ENCODE measurements at regions not wholly inside any gene's neighbourhood (a gene's known extent, or its start where the extent isn't known, plus 50 kb on each side); places are given as distances from the start of the nearest gene placed in this dataset.
A peak's percentile ranks its signal among the peaks of the same experiment; 100 is the strongest.
"Not testable (repeated sequence)": the region's sequence is repeated elsewhere in the genome, so short reads cannot be mapped to it uniquely, and the experiment has no call there.

- ATAC-seq (ENCODE audit: low read depth) (no peak), DNase-seq (ENCODE audit: low spot score in 2 of 2) (no peak)
- Mint-ChIP-seq H3K4me1 (no peaks in the 10 kb centered on the region), H3K27me3 (no peaks in the 10 kb centered on the region), H3K27ac (no peak overlapping the region), H3K4me3 (no peak overlapping the region), H3K9me3 (peaks cover under 1% of the 10 kb centered on the region), H3K36me3 (no peaks in the 10 kb centered on the region)
These were observed 604.1 kb downstream of the TAF11L14 start for GRCh38 chr5:18238321-18238720.

- H3K4me1 Mint-ChIP-seq, result no peaks in the 10 kb centered on the region
- no peaks in the 10 kb centered on the region for H3K36me3 Mint-ChIP-seq
- DNase-seq (ENCODE audit: low spot score in 2 of 2) (no peak), ATAC-seq (ENCODE audit: low read depth) (no peak)
- no peak overlapping the region for H3K4me3 Mint-ChIP-seq
- no peak overlapping the region for H3K27ac Mint-ChIP-seq
- peaks cover 2% of the 10 kb centered on the region for H3K27me3 Mint-ChIP-seq
- peaks cover 3% of the 10 kb centered on the region for H3K9me3 Mint-ChIP-seq
These were observed 606.7 kb downstream of the TAF11L14 start for GRCh38 chr5:18240971-18241370.

- peaks cover 5% of the 10 kb centered on the region for H3K9me3 Mint-ChIP-seq
- no peak overlapping the region for H3K4me3 Mint-ChIP-seq
- no peak overlapping the region for H3K27ac Mint-ChIP-seq
- DNase-seq (ENCODE audit: low spot score in 2 of 2) (no peak), ATAC-seq (ENCODE audit: low read depth) (no peak)
- H3K36me3 Mint-ChIP-seq, result no peaks in the 10 kb centered on the region
- H3K4me1 Mint-ChIP-seq, result no peaks in the 10 kb centered on the region
- H3K27me3 Mint-ChIP-seq, result peaks cover 2% of the 10 kb centered on the region
These were observed 609.6 kb downstream of the TAF11L14 start for GRCh38 chr5:18243846-18244245.

- Mint-ChIP-seq H3K36me3 (no peaks in the 10 kb centered on the region), H3K27ac (no peak overlapping the region), H3K27me3 (peaks cover 2% of the 10 kb centered on the region), H3K4me1 (no peaks in the 10 kb centered on the region), H3K9me3 (peaks cover 5% of the 10 kb centered on the region), H3K4me3 (no peak overlapping the region)
- ATAC-seq (ENCODE audit: low read depth) (no peak), DNase-seq (ENCODE audit: low spot score in 2 of 2) (no peak)
These were observed 610.0 kb downstream of the TAF11L14 start for GRCh38 chr5:18244309-18244708.

GRCh38 chr5:18252559-18252958 lies 618.3 kb downstream of the TAF11L14 start:
- no peak for ATAC-seq (ENCODE audit: low read depth)
- Mint-ChIP-seq H3K4me3 (no peak overlapping the region), H3K27ac (no peak overlapping the region), H3K36me3 (peaks cover 4% of the 10 kb centered on the region), H3K9me3 (peaks cover 4% of the 10 kb centered on the region), H3K27me3 (peaks cover 9% of the 10 kb centered on the region), H3K4me1 (no peaks in the 10 kb centered on the region)
- DNase-seq (ENCODE audit: low spot score in 2 of 2), result no peak

- Mint-ChIP-seq H3K4me3 (no peak overlapping the region), H3K36me3 (peaks cover 2% of the 10 kb centered on the region), H3K27ac (no peak overlapping the region), H3K27me3 (peaks cover 3% of the 10 kb centered on the region), H3K4me1 (no peaks in the 10 kb centered on the region), H3K9me3 (peaks cover 7% of the 10 kb centered on the region)
- DNase-seq (ENCODE audit: low spot score in 2 of 2) (no peak), ATAC-seq (ENCODE audit: low read depth) (no peak)
These were observed 630.0 kb downstream of the TAF11L14 start for GRCh38 chr5:18264126-18264882.

GRCh38 chr5:18270635-18271338 lies 636.5 kb downstream of the TAF11L14 start:
- DNase-seq (ENCODE audit: low spot score in 2 of 2) (no peak), ATAC-seq (ENCODE audit: low read depth) (no peak)
- H3K9me3 Mint-ChIP-seq, result peaks cover 2% of the 10 kb centered on the region
- H3K27ac Mint-ChIP-seq, result no peak overlapping the region
- H3K4me1 Mint-ChIP-seq, result no peaks in the 10 kb centered on the region
- H3K36me3 Mint-ChIP-seq, result no peaks in the 10 kb centered on the region
- peaks cover 9% of the 10 kb centered on the region for H3K27me3 Mint-ChIP-seq
- H3K4me3 Mint-ChIP-seq, result no peak overlapping the region

- H3K4me3 Mint-ChIP-seq, result no peak overlapping the region
- no peak overlapping the region for H3K27ac Mint-ChIP-seq
- no peak for ATAC-seq (ENCODE audit: low read depth)
- no peak for DNase-seq (ENCODE audit: low spot score in 2 of 2)
- H3K27me3 Mint-ChIP-seq, result peaks cover 6% of the 10 kb centered on the region
- no peaks in the 10 kb centered on the region for H3K4me1 Mint-ChIP-seq
- no peaks in the 10 kb centered on the region for H3K36me3 Mint-ChIP-seq
- no peaks in the 10 kb centered on the region for H3K9me3 Mint-ChIP-seq
These were observed 642.7 kb downstream of the TAF11L14 start for GRCh38 chr5:18276939-18277338.

GRCh38 chr5:18281947-18282581 lies 647.8 kb downstream of the TAF11L14 start:
- H3K27me3 Mint-ChIP-seq, result no peaks in the 10 kb centered on the region
- no peaks in the 10 kb centered on the region for H3K36me3 Mint-ChIP-seq
- ATAC-seq (ENCODE audit: low read depth), result no peak
- H3K4me3 Mint-ChIP-seq, result no peak overlapping the region
- DNase-seq (ENCODE audit: low spot score in 2 of 2), result no peak
- no peak overlapping the region for H3K27ac Mint-ChIP-seq
- no peaks in the 10 kb centered on the region for H3K4me1 Mint-ChIP-seq
- peaks cover 3% of the 10 kb centered on the region for H3K9me3 Mint-ChIP-seq

- Mint-ChIP-seq H3K9me3 (peaks cover 3% of the 10 kb centered on the region), H3K4me1 (no peaks in the 10 kb centered on the region), H3K27me3 (no peaks in the 10 kb centered on the region), H3K4me3 (no peak overlapping the region), H3K36me3 (no peaks in the 10 kb centered on the region), H3K27ac (no peak overlapping the region)
- no peak for ATAC-seq (ENCODE audit: low read depth)
- DNase-seq (ENCODE audit: low spot score in 2 of 2), result no peak
These were observed 651.0 kb downstream of the TAF11L14 start for GRCh38 chr5:18285257-18285656.

GRCh38 chr5:18292146-18292545 lies 657.9 kb downstream of the TAF11L14 start:
- ATAC-seq (ENCODE audit: low read depth) (no peak), DNase-seq (ENCODE audit: low spot score in 2 of 2) (no peak)
- H3K27ac Mint-ChIP-seq, result no peak overlapping the region

GRCh38 chr5:18295696-18296095 lies 661.4 kb downstream of the TAF11L14 start:
- ATAC-seq (ENCODE audit: low read depth); H3K4me1 Mint-ChIP-seq; H3K27ac Mint-ChIP-seq; H3K36me3 Mint-ChIP-seq; DNase-seq (ENCODE audit: low spot score in 2 of 2); H3K4me3 Mint-ChIP-seq; H3K9me3 Mint-ChIP-seq; H3K27me3 Mint-ChIP-seq: not testable (repeated sequence)

More at GRCh38 chr5:18292146-18292545, 657.9 kb downstream of the TAF11L14 start:
- no peaks in the 10 kb centered on the region for H3K9me3 Mint-ChIP-seq
- no peaks in the 10 kb centered on the region for H3K27me3 Mint-ChIP-seq
- no peaks in the 10 kb centered on the region for H3K36me3 Mint-ChIP-seq
- no peak overlapping the region for H3K4me3 Mint-ChIP-seq
- no peaks in the 10 kb centered on the region for H3K4me1 Mint-ChIP-seq

GRCh38 chr5:18299166-18299565 lies 664.9 kb downstream of the TAF11L14 start:
- DNase-seq (ENCODE audit: low spot score in 2 of 2) (no peak), ATAC-seq (ENCODE audit: low read depth) (peak; percentile 86)
- no peak overlapping the region for H3K4me3 Mint-ChIP-seq
- no peaks in the 10 kb centered on the region for H3K9me3 Mint-ChIP-seq
- peaks cover 5% of the 10 kb centered on the region for H3K4me1 Mint-ChIP-seq
- peaks cover 2% of the 10 kb centered on the region for H3K27me3 Mint-ChIP-seq
- H3K36me3 Mint-ChIP-seq, result no peaks in the 10 kb centered on the region
- no peak overlapping the region for H3K27ac Mint-ChIP-seq

GRCh38 chr5:18305288-18305924 lies 671.1 kb downstream of the TAF11L14 start:
- peak; percentile 19 to 21 for DNase-seq (ENCODE audit: low spot score in 2 of 2)
- peaks cover 2% of the 10 kb centered on the region for H3K27me3 Mint-ChIP-seq
- ATAC-seq (ENCODE audit: low read depth), result peak; percentile 29

More at GRCh38 chr5:18305288-18305924, 671.1 kb downstream of the TAF11L14 start:
- Mint-ChIP-seq H3K27ac (no peak overlapping the region), H3K4me1 (no peaks in the 10 kb centered on the region), H3K36me3 (no peaks in the 10 kb centered on the region), H3K4me3 (no peak overlapping the region), H3K9me3 (no peaks in the 10 kb centered on the region)
